Left colon (tissue), 2 donors: ENCODE measurements at regions not wholly inside any gene's neighbourhood (a gene's known extent, or its start where the extent isn't known, plus 50 kb on each side); places are given as distances from the start of the nearest gene placed in this dataset.

Experiments
- ATAC-seq: fragments of 200-7000 bp; cut with Tn5 transposase; one replicate; pipeline ENCODE4 v1.9.1; 2020; ENCODE audit warnings: mild to moderate bottlenecking, moderate library complexity
- DNase-seq, 2 donors: peaks; one replicate each; pipeline ENCODE4 v3.0.0-alpha.2; 2020
- intact Hi-C, 2 donors: fragments of 100-400 bp; cut with DNase I in 1 of 2; cut with micrococcal nuclease in 1 of 2; formaldehyde crosslinking; loops; one replicate each; pipeline versions ENCODE4 v1.11.2 to v1.14.0; 2022; cut with DNase I, micrococcal nuclease
- donor health status: DM: no; HTN: no; CAD: no.
- donor health status: DM: yes; HTN: yes; CAD: no.

- no peak for DNase-seq
- intact Hi-C loops = no loop called here
- no peak for ATAC-seq
These were observed 212.9 kb upstream of the PMEPA1 start for GRCh38 chr20:57922706-57923105.

DNA sequence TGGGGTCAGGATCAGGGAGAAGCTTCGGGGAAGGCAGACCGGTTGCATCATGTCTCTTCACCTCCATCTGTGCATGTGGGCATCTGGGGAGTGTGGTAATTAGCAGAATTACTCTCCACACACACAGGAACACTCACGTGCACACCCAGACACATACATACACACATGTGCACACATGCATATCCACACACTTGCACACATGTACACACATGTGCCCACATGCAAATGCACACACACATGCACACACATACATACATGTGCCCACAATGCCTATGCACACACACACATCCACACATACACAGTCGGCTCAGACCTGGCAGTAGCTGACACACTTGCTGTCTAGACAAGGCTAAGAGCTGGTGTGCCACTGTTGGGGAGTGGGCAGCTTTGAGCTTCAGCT, 212.3 kb upstream of the PMEPA1 start:
- DNase-seq (no peak), ATAC-seq (no peak)
- intact Hi-C loops = no loop called here

DNA sequence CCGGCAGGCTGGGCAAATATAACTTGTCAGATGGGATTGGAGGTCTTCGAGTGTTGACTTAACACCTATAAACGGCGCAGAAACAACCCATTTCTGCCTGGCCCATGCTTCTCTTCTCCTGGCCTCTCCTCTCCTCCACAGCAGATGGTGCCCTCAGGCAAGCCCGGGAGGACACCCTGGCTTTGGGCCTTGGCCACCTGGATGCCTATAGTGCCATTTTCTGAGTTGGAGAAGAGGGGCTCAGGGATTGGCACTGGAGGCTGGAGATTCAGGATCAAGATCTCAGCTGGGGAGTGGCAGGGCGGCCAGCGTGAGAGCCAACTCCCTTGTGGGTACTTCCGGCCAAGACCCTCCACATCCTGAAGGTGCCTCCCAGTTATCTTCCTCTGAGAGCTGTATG, 211.9 kb upstream of the PMEPA1 start:
- ATAC-seq (peak; percentile 21), DNase-seq (no peak)
- intact Hi-C loops = no loop called here

- ATAC-seq (no peak), DNase-seq (no peak)
- intact Hi-C loops = no loop called here
These were observed 211.2 kb upstream of the PMEPA1 start for GRCh38 chr20:57920971-57921370.

GRCh38 chr20:57919049-57919448, 209.2 kb upstream of the PMEPA1 start:
- DNase-seq (peak; percentile 45 to 70), ATAC-seq (peak; percentile 98)
- intact Hi-C loops = no loop called here

GRCh38 chr20:57918551-57918950, 208.7 kb upstream of the PMEPA1 start:
- DNase-seq (no peak), ATAC-seq (peak; percentile 59)
- intact Hi-C loops = no loop called here

- intact Hi-C loops = no loop called here
- DNase-seq (no peak), ATAC-seq (no peak)
These were observed 204.4 kb upstream of the PMEPA1 start for GRCh38 chr20:57914205-57914604.

GRCh38 chr20:57913156-57913930, 203.5 kb upstream of the PMEPA1 start:
- no peak for DNase-seq
- intact Hi-C loops = no loop called here
- ATAC-seq = no peak

- intact Hi-C loops = no loop called here
- DNase-seq (no peak), ATAC-seq (no peak)
These were observed 202.4 kb upstream of the PMEPA1 start for GRCh38 chr20:57912227-57912582.

DNA sequence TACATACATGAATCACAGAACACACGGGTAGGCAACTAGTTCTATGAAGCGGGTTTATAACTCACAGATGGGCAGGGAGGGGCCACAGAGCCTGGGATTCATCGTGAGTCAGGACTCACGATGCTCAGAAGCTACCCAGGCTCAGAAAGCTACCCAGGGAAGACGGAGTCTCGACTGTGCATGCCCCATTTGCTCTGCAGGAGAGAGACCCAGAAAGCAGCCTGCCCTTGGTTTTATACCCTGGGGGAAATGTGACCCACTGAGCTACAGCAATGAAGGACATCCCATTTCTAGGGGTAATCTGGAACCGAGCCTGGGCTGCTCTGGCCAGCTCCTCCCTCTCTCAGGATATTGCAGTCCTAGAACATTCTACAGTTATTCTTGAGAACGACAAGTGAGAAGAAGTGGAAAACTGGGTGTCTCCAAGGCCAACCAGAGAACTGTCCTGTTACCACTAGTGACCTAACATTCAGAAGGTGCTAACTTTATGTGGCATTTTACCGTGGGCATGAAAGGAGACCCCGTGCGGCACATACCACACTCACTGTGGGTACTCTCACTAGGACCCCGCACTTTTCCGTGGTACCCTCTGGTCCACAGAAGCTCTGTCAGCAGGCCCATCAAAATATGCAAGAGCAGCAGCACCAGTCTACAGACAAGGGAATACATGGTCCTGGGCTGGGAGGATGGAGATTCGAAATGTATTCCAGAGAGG, 201.9 kb upstream of the PMEPA1 start:
- no peak for ATAC-seq
- no peak for DNase-seq
- intact Hi-C loops = no loop called here

DNA sequence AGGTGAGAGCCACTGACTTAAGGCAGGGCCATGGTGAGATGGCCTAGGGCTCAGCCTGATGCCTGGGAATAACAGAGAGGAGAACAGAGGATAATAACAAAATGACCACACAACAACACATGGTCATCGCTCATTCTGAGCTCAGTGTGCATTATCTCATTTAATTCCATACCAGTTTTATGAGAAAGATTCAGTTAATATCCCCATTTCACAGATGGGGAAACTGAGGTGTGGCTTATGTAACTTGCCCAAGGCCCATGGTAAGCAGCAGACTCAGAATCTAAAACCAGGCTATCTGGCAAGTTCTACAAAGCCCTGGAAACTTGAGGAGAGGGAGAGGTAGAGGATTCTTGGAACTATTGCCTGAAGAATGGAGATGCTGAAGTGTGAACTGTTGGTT, 200.9 kb upstream of the PMEPA1 start:
- intact Hi-C loops = no loop called here
- DNase-seq = no peak
- ATAC-seq = no peak

GRCh38 chr20:57909763-57910331, 200.0 kb upstream of the PMEPA1 start:
- DNase-seq (no peak), ATAC-seq (no peak)
- intact Hi-C loops = no loop called here

GRCh38 chr20:57908704-57909630, 199.2 kb upstream of the PMEPA1 start:
- DNase-seq (no peak), ATAC-seq (no peak)
- intact Hi-C loops = no loop called here

GRCh38 chr20:57908226-57908625, 198.4 kb upstream of the PMEPA1 start:
- intact Hi-C loops = no loop called here
- DNase-seq (no peak), ATAC-seq (no peak)

DNA sequence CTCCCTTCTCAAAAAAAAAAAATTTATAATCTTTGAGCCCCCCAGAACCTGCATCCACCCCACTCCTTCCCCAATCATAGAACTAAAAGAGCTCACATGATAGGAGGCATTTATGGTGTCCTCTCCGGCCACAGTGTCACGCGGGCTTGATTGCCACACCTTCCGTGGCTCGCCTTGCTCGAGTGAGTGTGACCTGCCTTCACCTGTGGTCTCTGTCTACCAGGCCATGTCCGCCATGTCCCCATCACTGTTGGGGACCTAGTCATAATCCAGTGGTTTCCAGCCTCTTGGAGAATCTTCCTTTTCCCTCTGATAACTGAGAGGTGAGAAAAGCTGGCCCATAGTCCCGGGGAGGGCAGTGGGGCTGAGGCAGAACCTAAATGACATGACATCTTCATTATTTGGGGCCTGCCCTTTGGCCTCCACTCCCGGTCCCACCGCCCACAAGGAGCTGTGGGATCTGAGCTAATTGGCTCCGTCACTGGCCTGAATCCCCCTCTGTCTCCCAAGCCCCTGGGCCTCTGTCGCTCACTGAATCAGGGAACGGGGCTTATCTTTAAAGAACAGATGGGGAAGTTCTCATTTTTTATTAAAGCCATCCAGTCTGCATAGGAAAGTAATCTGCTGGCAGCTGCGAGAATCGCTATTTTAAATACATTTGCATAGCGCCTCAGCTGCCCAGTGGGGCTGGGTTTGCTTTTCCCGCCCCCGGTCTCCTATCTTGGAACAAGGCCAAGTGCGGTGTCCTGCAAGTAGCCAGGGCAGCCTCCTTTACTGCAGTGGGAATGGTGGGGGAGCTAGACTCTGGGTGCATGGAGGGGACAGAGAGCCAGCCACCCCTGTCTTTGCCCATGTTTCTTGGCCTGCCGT, 197.6 kb upstream of the PMEPA1 start:
- ATAC-seq (no peak), DNase-seq (no peak)
- intact Hi-C loops = no loop called here

DNA sequence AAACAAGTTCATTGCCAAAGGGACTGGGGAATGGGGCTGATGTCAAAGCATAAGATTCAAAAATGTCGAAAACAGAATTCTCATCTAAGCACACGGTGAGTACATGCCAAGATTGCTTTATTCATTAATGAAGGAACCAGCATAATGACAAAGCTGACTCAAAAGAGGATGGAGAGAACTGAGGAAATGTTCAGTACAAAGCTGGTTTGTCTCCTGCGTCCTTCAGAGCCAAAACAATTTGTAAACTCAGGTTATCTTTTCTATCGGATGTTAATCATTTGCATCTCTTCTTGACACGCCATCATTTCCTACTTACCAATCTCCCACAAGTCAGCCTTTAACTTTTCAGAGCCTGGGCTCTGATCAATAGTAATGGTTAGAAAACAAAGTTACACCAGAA, 195.6 kb upstream of the PMEPA1 start:
- no peak for DNase-seq
- no peak for ATAC-seq
- intact Hi-C loops = no loop called here

DNA sequence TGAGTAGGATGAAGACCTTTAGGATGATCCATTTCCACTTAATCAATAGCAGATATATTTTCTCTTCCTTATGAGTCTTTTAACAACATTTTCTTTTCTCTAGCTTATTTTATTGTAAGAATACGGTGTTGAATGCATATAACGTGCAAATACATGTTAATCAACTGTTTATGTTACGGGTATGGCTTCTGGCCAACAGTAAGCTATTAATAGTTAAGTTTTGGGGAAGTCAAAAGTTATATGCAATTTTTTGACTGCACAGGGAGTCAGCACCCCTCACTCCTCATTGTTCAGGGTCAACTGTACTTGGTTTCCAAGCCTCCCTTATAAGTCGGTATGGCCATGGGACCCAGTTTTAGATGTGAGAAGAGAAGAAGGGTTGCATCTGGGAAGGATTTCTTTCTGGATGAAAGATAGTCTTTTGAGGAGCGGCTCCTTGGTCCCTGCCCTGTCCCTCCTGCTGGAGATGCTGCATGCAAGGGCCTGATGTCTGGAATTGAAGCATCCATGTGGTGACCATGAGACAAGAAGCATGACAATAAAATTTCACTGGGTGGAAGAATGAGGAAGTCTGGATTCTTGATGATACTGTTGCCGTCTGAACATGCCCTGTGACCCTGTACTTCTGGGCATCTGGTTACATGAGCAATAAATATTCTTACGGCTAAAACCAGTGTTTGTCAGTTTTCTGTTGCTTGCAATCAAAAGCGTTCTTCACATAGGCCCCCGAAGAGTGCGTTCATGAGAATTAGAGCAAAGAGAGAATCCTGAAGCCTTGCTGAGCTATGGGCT, 194.7 kb upstream of the PMEPA1 start:
- DNase-seq (no peak), ATAC-seq (no peak)
- intact Hi-C loops = no loop called here

GRCh38 chr20:57902473-57902872, 192.7 kb upstream of the PMEPA1 start:
- intact Hi-C loops = no loop called here

More at GRCh38 chr20:57902473-57902872, 192.7 kb upstream of the PMEPA1 start:
- ATAC-seq (no peak), DNase-seq (no peak)
